GM18861 (cell line): ENCODE measurements at regions not wholly inside any gene's neighbourhood (a gene's known extent, or its start where the extent isn't known, plus 50 kb on each side); places are given as distances from the start of the nearest gene placed in this dataset.
"Not testable (repeated sequence)": the region's sequence is repeated elsewhere in the genome, so short reads cannot be mapped to it uniquely, and the experiment has no call there.

Experiments used
- ATAC-seq: cut with Tn5 transposase; IDR thresholded peaks from one replicate; pipeline ENCODE4 v1.9.1; 2021; ENCODE audit not compliant: unreplicated experiment

- no peak for ATAC-seq
Measured at GRCh38 chr10:8173243-8173865, 118.9 kb downstream of the GATA3 start.

- no peak for ATAC-seq
Measured at GRCh38 chr10:8173866-8174243, 119.4 kb downstream of the GATA3 start.

- no peak for ATAC-seq
Measured at GRCh38 chr10:8174762-8175161, 120.3 kb downstream of the GATA3 start.

DNA sequence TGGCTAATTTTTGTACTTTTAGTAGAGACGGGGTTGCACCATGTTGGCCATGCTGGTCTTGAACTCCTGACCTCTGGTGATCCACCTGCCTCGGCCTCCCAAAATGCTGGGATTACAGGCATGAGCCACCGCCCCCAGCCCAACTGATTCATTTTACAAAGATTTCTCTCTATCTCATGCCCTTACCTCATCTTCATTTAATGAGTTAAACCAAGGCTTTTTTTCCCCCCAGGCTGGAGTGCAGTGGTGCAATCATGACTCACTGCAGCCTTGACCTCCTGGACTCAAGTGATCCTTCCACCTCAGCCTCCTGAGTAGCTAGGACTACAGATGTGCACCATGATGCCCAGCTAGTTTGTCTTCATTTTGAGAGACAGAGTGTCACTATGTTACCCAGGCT, 123.0 kb downstream of the GATA3 start:
- ATAC-seq = not testable (repeated sequence)

GRCh38 chr10:8179773-8180172, 125.3 kb downstream of the GATA3 start:
- not testable (repeated sequence) for ATAC-seq

GRCh38 chr10:8180360-8181109, 126.0 kb downstream of the GATA3 start:
- ATAC-seq = no peak

GRCh38 chr10:8181496-8182157, 127.1 kb downstream of the GATA3 start:
- ATAC-seq = no peak

GRCh38 chr10:8182806-8183205, 128.3 kb downstream of the GATA3 start:
- ATAC-seq = no peak

GRCh38 chr10:8183241-8183704, 128.8 kb downstream of the GATA3 start:
- no peak for ATAC-seq

DNA sequence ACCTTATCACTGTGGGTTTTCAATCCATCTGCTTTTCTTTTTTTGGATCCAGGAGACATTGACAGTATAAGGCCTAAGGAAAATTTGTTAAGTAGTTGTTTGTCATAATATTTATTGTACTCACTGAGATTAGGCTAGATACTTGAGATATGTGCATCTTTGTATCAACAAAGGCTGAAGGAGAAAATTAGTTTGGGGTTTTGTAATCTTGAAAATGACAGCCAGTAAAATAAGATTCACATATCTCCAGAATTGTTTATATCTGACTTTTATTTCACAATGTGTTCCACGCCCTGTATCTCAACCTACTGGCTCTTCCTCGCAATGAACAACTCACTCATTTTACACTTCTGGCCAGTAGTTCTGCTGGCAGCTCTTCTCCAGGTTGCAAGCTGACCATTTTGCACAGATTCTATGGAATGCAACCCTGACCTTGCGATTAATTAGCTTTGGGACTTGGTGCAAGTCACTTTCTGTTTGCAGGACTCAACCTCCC, 132.7 kb downstream of the GATA3 start:
- no peak for ATAC-seq

GRCh38 chr10:8189458-8189857, 135.0 kb downstream of the GATA3 start:
- no peak for ATAC-seq

- ATAC-seq = no peak
Measured at GRCh38 chr10:8192301-8192700, 137.8 kb downstream of the GATA3 start.

- ATAC-seq = no peak
Measured at GRCh38 chr10:8193546-8193945, 139.1 kb downstream of the GATA3 start.

- no peak for ATAC-seq
Measured at GRCh38 chr10:8194050-8194449, 139.6 kb downstream of the GATA3 start.

DNA sequence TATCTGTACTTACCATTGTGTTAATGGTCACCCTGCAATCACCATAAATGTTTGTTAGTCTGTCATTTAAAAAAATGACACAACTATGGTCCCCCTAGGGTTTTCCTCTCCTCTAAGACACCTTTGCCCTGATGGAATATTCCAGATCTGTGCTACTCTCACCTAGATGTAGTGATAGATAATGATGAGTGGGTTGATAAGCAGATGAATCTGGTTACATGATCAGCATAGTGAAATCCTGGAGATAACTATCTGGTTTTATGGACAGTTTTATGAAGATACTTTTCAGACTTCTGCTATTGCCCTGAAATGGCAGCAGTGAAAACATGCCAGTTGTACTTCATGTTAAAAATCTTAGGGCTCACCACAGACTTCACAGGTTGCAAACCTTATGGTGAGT, 152.4 kb downstream of the GATA3 start:
- ATAC-seq = no peak

DNA sequence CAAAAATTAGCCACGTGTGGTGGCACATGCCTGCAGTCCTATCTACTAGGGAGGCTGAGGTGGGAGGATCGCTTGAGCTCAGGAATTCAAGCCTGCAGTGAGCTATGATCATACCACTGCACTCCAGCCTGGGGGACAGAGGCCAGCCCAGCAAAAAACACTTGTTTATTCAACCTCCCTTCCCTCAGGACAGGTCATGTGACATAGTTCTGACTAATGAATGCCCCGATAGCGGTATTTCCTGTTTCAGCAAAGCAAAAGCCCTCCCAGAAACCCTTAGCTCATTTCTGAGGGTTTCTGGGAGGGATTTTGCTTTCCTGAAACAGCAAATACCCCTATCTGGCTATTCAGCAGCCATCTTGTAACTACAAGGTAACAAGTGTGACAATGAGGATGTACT, 157.1 kb downstream of the GATA3 start:
- no peak for ATAC-seq

GRCh38 chr10:8213735-8214134, 159.2 kb downstream of the GATA3 start:
- no peak for ATAC-seq

- no peak for ATAC-seq
Measured at GRCh38 chr10:8214587-8214986, 160.1 kb downstream of the GATA3 start.

DNA sequence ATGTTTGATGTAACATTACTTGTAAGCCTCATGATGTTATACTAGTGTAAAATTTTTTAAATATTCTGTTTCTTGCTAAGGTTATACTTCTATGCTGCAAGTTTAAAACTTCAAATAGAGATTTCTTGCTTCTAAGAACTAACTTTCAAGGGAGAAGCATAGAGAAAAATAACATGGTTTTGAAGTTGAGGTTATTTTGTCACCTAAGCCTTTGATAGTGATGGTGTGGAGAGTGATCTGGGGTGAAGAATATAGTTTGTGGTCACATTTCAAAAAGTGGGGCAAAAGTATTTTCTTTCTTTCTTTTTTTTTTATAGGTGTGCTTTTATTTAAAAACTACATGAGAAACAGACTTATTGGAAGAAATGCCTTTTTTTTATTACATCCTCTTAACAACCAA, 162.4 kb downstream of the GATA3 start:
- ATAC-seq = no peak

GRCh38 chr10:8221451-8221850, 167.0 kb downstream of the GATA3 start:
- no peak for ATAC-seq

- ATAC-seq = no peak
Measured at GRCh38 chr10:8224591-8224990, 170.1 kb downstream of the GATA3 start.

DNA sequence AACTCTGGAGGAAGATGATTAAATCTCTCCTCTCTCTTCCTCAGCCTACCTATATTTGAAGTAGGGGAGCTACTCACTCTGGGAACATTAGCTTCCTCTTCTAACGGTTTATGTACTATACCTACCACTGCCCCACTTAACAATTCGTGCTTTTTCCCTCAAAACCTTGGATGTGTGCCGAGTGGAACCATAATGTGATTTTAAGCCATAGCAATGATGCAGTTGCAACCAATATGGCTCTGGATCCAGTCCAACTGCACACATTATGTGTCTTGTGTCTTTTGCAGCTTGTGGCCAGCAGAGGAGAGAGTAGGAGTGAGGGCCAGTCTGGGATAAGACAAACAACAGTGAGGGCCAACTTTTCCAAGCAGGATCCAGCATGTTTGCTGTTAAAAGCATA, 170.7 kb downstream of the GATA3 start:
- ATAC-seq = no peak
